GM10248 (cell line): ENCODE measurements at regions not wholly inside any gene's neighbourhood (a gene's known extent, or its start where the extent isn't known, plus 50 kb on each side); places are given as distances from the start of the nearest gene placed in this dataset.

Experiments
- CTCF ChIA-PET: fragments of 300-600 bp; sonication (Branson Sonifier 250); formaldehyde crosslinking; extraction: SDS; loops from one replicate; lab custom pipeline; 2021; ENCODE audit warnings: antibody characterized with exemption; lab: Yijun Ruan, JAX
- POLR2A ChIA-PET: fragments of 350-650 bp; sonication (Branson Sonifier 250); formaldehyde crosslinking; extraction: SDS; loops from one replicate; lab custom pipeline; 2020; ENCODE audit warnings: antibody characterized with exemption; lab: Yijun Ruan, JAX
- DNase-seq: peaks from one replicate; pipeline ENCODE4 v3.0.0; 2012; ENCODE audit errors: extremely low spot score
- TF ChIP-seq, protein P1 (sequence below): IDR thresholded peaks from 2 replicates; pipeline ENCODE4 v1.5.1; 2012; ENCODE audit warnings: mild to moderate bottlenecking, low read depth; ENCODE audit errors: extremely low read depth, missing control alignments, control extremely low read depth

DNA sequence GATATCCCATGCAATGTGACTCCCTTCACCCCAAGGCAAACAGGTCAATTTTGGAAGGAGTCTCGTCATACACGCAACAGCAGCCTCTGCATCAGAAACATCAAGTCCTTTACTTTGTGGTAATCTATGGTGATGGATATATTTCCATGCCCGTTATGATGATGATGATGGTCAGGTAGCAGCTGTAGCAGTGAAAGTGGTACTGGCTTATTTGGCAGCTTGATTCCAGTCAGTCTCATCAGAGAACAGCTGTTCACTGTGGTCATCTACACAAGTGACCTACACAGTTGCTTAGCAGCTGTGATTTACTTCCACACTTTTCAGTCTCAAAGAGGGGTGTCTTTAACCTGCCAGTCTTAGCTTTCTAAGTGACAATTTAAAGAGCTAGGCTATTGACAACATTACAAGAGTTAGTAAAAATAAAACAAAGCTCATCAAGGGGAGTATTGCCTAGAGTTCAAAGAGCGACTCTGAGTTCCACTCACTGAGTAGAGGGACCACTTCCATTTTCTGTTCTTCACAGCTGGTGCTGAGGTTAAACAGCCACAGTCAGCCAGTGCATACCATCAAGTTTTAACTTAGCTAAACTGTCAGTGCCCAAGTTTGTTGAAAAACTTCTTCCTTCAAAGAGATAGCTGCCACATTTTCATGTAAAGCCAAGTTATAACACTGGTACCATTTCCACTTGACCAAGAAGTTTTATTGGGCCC lies 587.4 kb upstream of the KCNMB2 start:
- TF ChIP-seq, protein P1, sequence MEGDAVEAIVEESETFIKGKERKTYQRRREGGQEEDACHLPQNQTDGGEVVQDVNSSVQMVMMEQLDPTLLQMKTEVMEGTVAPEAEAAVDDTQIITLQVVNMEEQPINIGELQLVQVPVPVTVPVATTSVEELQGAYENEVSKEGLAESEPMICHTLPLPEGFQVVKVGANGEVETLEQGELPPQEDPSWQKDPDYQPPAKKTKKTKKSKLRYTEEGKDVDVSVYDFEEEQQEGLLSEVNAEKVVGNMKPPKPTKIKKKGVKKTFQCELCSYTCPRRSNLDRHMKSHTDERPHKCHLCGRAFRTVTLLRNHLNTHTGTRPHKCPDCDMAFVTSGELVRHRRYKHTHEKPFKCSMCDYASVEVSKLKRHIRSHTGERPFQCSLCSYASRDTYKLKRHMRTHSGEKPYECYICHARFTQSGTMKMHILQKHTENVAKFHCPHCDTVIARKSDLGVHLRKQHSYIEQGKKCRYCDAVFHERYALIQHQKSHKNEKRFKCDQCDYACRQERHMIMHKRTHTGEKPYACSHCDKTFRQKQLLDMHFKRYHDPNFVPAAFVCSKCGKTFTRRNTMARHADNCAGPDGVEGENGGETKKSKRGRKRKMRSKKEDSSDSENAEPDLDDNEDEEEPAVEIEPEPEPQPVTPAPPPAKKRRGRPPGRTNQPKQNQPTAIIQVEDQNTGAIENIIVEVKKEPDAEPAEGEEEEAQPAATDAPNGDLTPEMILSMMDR: no peak
- no peak for DNase-seq
- CTCF ChIA-PET: interaction anchor here (0.9 to 2.4 kb wide), 5 partner anchors 8 to 832 kb away, joined by 3 to 15 read pairs (median 3); no protein-coding TSS in a partner anchor
- POLR2A ChIA-PET: no interaction called here

- ChIA-PET POLR2A (no interaction called here), CTCF (interaction anchor here (2.9 kb wide), 1 partner anchor 10 kb away, joined by 15 read pairs; no protein-coding TSS in a partner anchor)
- no peak for DNase-seq
- TF ChIP-seq, protein P1: no peak
Observed at GRCh38 chr3:177959188-177959587, 577.0 kb upstream of the KCNMB2 start.

- TF ChIP-seq, protein P1: no peak
- no peak for DNase-seq
- ChIA-PET CTCF (interaction anchor here (1.1 to 2.9 kb wide), 2 partner anchors 11 to 34 kb away, joined by 3 to 15 read pairs; no protein-coding TSS in a partner anchor), POLR2A (no interaction called here)
Observed at GRCh38 chr3:177960014-177960413, 576.2 kb upstream of the KCNMB2 start.

GRCh38 chr3:177960722-177961121 lies 575.5 kb upstream of the KCNMB2 start:
- TF ChIP-seq, protein P1: no peak
- CTCF ChIA-PET: interaction anchor here (1.1 to 2.9 kb wide), 3 partner anchors 12 to 33 kb away, joined by 3 to 15 read pairs (median 4); no protein-coding TSS in a partner anchor
- POLR2A ChIA-PET: no interaction called here
- no peak for DNase-seq

DNA sequence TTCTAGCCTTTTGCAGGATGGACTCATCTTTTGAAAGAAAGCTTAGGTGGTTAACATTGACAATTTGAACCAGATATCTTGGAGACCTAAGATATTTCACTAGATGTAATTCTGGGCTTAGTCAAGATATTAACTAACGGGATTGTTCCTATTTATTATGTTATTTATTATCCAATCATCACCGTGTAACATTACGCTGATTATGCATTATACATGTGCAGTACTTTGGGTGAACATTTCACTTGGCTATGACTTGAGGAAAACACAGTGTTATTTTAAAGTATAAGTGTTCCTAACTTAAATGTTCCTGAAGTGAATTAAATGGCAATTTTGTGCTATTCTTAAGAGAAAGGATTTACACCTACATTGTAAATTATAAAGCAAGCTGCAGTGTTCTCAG lies 574.5 kb upstream of the KCNMB2 start:
- CTCF ChIA-PET: interaction anchor here (1.3 to 2.9 kb wide), 2 partner anchors 11 to 13 kb away, joined by 4 to 15 read pairs; no protein-coding TSS in a partner anchor
- DNase-seq: no peak
- POLR2A ChIA-PET: no interaction called here
- TF ChIP-seq, protein P1: no peak

DNA sequence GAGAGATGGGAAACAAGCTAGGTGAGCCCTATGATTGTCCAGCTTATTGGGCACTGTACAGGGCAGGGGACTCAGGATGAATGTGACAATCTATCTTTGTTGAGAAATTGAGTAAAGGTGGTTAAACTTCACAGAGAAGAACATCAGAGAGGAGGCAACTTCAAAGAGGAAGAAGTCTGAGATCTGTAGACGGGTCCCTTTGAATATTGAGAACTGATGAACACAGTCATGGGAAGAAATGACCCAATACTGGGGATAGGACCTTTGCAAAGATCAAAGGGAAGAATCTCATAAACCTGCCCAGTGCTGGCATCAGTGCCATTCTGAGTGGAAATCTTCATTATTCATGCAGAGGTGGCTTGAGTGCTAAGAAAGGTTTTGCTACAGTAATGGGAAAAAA lies 569.7 kb upstream of the KCNMB2 start:
- DNase-seq: no peak
- TF ChIP-seq, protein P1: no peak
- CTCF ChIA-PET: no interaction called here
- POLR2A ChIA-PET: no interaction called here
